Tibial nerve (tissue), 4 donors: ENCODE measurements at regions not wholly inside any gene's neighbourhood (a gene's known extent, or its start where the extent isn't known, plus 50 kb on each side); places are given as distances from the start of the nearest gene placed in this dataset.
A peak's percentile ranks its signal among the peaks of the same experiment; 100 is the strongest.

Experiments
- DNase-seq, 2 donors: peaks; one replicate each; pipeline ENCODE4 v3.0.0-alpha.2; 2019; ENCODE audit warnings: low spot score in 2 of 2
- H3K27ac ChIP-seq, 4 donors: fragments of 200-600 bp; sonication (generic) in 3 of 4; one replicate each; pipeline ENCODE4 v1.5.1; 2017 to 2019; ENCODE audit warnings: mild to moderate bottlenecking in 1 of 4
- H3K27me3 ChIP-seq, 2 donors: fragments of 200-600 bp; sonication (generic) in 1 of 2; one replicate each; pipeline versions ENCODE4 v1.5.1 to v1.6.0; 2017 to 2019
- H3K36me3 ChIP-seq, 3 donors: fragments of 200-600 bp; sonication (generic); one replicate each; pipeline ENCODE4 v1.5.1; 2018 to 2019
- H3K4me1 ChIP-seq, 4 donors: fragments of 200-600 bp; sonication (generic) in 3 of 4; one replicate each; pipeline ENCODE4 v1.5.1; 2017 to 2019
- H3K4me3 ChIP-seq, 4 donors: fragments of 200-600 bp; sonication (generic) in 3 of 4; one replicate each; pipeline ENCODE4 v1.5.1; 2017 to 2019; ENCODE audit warnings: mild to moderate bottlenecking in 1 of 4, moderate library complexity in 1 of 4
- H3K9me3 ChIP-seq, 4 donors: fragments of 200-600 bp; sonication (generic) in 3 of 4; one replicate each; pipeline ENCODE4 v1.5.1; 2017 to 2019
- EP300 ChIP-seq, 2 donors: sonication (generic); formaldehyde crosslinking; IDR thresholded peaks; one replicate each; pipeline ENCODE4 v1.6.1; 2017; ENCODE audit warnings: antibody characterized with exemption in 2 of 2, mild to moderate bottlenecking in 1 of 2
- POLR2A ChIP-seq, 2 donors: fragments of 450-650 bp; IDR thresholded peaks; one replicate each; pipeline ENCODE4 v1.6.1; 2017; ENCODE audit warnings: antibody characterized with exemption in 2 of 2, mild to moderate bottlenecking in 2 of 2, moderate library complexity in 2 of 2
- WGBS, 2 donors: methylation state at CpG; one replicate each; pipeline ENCODE4 v1.1.5; 2018; 5-methylcytosine and 5-hydroxymethylcytosine counted together
- TF ChIP-seq, protein P1 (sequence below), 5 experiments: fragments of 200-600 bp in 3 of 5; fragments of 450-650 bp in 2 of 5; sonication (generic) in 3 of 5; IDR thresholded peaks; one replicate each; pipeline ENCODE4 v1.5.1; 2016 to 2019; ENCODE audit warnings: antibody characterized with exemption in 5 of 5, mild to moderate bottlenecking in 3 of 5, moderate library complexity in 2 of 5

DNA sequence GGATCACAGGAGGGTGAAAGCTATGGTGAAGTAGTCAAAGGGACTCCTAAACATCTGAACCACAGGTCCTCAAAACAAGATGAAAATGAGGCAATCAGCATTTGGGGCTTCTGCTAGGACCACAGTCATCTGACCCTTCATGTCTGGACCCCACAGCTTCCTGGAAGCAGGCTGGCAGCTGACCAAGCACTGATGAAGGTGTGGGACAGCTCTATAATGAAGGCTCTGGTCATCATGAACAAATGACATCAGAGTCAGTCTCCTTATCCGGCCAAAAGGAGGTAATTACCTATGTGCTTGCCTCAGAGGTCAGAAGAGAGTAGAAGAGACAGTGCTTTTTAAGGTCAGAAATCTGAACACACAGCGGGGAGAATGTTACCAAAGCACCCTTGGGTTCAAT is 101.2 kb upstream of the GNAO1 start:
- Histone ChIP-seq H3K27ac (peak overlapping the region in 1 of 4 donors; percentile 36), H3K9me3 (no peaks in the 10 kb centered on the region), H3K27me3 (no peaks in the 10 kb centered on the region), H3K4me1 (no peaks in the 10 kb centered on the region), H3K36me3 (no peaks in the 10 kb centered on the region), H3K4me3 (no peak overlapping the region)
- WGBS, 2 donors: 66 to 83% methylated on average over 2 of the region's 2 CpGs
- no peak for DNase-seq
- TF ChIP-seq, protein P1, sequence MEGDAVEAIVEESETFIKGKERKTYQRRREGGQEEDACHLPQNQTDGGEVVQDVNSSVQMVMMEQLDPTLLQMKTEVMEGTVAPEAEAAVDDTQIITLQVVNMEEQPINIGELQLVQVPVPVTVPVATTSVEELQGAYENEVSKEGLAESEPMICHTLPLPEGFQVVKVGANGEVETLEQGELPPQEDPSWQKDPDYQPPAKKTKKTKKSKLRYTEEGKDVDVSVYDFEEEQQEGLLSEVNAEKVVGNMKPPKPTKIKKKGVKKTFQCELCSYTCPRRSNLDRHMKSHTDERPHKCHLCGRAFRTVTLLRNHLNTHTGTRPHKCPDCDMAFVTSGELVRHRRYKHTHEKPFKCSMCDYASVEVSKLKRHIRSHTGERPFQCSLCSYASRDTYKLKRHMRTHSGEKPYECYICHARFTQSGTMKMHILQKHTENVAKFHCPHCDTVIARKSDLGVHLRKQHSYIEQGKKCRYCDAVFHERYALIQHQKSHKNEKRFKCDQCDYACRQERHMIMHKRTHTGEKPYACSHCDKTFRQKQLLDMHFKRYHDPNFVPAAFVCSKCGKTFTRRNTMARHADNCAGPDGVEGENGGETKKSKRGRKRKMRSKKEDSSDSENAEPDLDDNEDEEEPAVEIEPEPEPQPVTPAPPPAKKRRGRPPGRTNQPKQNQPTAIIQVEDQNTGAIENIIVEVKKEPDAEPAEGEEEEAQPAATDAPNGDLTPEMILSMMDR (IDR thresholded peaks at IDR 0.05): no peak
- no peak for TF ChIP-seq EP300 (IDR thresholded peaks at IDR 0.05)
- no peak for TF ChIP-seq POLR2A (IDR thresholded peaks at IDR 0.05)

DNA sequence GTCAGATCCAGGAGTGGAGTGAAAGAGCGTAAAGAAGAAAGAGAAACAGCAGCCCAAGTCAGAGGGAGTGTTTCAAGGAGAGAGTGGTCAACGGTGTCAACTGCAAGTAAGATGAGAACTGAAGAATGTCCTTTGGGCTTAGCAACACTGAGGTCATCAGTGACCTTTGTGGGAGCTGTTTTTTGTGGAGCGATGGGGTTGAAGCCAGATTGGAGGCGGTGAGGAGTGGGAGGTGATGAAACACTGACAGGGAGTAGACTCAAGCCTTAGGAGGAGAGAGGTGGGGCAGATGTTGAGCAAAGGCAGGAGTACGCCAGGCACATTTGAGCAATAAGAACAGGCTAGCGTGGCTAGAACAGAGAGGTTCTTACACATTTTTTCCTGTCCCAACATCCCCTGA is 103.7 kb upstream of the GNAO1 start:
- TF ChIP-seq EP300 (IDR thresholded peaks at IDR 0.05) (no peak), POLR2A (IDR thresholded peaks at IDR 0.05) (no peak)
- TF ChIP-seq, protein P1 (IDR thresholded peaks at IDR 0.05): no peak
- H3K4me3 ChIP-seq: no peak overlapping the region
- no peaks in the 10 kb centered on the region for H3K9me3 ChIP-seq
- no peak overlapping the region for H3K27ac ChIP-seq
- H3K36me3 ChIP-seq: no peaks in the 10 kb centered on the region
- WGBS, 2 donors: 63 to 69% methylated on average over 6 of the region's 6 CpGs
- no peaks in the 10 kb centered on the region for H3K4me1 ChIP-seq
- H3K27me3 ChIP-seq: no peaks in the 10 kb centered on the region
- peak in 1 of 2 donors; percentile 10 for DNase-seq

DNA sequence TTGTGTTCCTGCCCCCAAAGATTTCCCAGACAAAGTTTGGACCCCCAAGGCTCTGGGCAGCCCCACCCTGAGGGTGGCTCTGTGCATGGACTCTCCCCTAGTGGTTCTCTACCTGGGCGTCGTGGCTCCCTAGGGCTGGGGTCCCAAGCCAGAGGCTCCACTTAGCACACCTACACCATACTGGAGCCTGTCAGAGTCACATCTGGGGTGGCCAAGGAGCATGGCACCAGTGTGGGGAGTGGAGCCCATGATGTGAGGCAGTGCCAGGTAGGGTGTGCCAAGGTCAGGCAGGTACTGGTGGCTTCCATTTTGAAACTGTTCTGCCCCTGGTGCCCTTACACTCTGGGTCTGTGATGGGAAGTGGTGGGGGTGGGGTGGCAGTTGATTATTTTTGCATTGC is 109.9 kb upstream of the GNAO1 start:
- TF ChIP-seq EP300 (IDR thresholded peaks at IDR 0.05) (no peak), POLR2A (IDR thresholded peaks at IDR 0.05) (no peak)
- WGBS, 2 donors: 100% methylated on average over 2 of the region's 2 CpGs; no CpG with 5 or more reads in 1 of the 2 donors
- DNase-seq: no peak
- Histone ChIP-seq H3K36me3 (no peaks in the 10 kb centered on the region), H3K4me3 (no peak overlapping the region), H3K27ac (no peak overlapping the region), H3K9me3 (no peaks in the 10 kb centered on the region), H3K4me1 (no peaks in the 10 kb centered on the region), H3K27me3 (no peaks in the 10 kb centered on the region)

DNA sequence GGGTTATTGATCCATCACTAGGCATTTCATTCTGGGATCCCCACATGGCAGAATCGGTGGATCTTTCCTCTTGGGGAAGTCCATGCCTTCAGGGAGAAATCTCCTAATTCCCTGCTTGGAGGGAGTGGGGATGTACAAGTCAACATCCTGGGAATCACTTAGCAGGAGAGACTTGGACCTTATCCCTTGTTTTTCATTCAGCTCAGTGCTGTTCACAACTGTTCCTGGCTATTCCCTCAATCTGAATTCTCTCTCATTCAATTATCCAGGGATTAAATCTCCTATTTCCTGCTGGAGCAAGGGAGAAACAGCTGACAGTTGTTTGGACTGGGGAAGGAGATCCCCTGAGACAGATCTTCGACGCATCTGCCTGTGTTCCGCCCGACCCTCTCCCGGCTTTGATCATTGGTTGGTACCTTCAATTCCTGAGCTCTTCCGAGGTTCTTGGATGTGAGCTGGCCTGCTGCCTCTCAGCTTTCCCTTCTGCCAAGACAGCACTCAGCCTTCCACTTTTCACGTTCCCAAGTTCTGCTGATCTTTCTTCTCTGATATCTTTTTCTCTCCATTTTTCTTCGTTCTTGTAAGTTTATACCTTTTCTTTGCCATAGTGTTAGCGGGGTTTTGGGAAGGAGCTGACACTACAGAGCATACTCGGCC is 115.4 kb upstream of the GNAO1 start:
- Histone ChIP-seq H3K27me3 (no peaks in the 10 kb centered on the region), H3K9me3 (no peaks in the 10 kb centered on the region), H3K4me1 (no peaks in the 10 kb centered on the region), H3K27ac (no peak overlapping the region), H3K4me3 (no peak overlapping the region), H3K36me3 (no peaks in the 10 kb centered on the region)
- TF ChIP-seq POLR2A (IDR thresholded peaks at IDR 0.05): no peak
- TF ChIP-seq, protein P1 (IDR thresholded peaks at IDR 0.05): no peak
- no peak for TF ChIP-seq EP300 (IDR thresholded peaks at IDR 0.05)
- WGBS, 2 donors: 67 to 75% methylated on average over 11 of the region's 11 CpGs
- no peak for DNase-seq

DNA sequence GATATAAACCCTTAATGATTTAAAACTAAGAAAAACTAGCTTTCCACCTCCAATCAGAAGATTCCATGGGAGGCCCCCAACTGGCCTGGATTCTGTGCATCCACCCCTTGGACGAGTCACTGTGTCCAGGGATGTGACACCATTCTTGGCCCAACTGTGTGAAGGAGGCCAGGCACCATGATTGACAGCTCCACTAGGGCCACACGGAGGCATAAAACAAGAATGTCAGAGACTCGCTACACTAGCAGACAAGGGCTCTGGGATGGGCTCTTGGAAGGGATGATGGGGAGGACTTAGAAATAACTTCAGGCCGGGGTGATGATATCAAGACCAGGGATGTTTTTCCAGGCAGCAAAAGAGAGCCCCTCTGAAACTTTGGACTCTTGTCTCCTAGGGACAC is 117.8 kb upstream of the GNAO1 start:
- Histone ChIP-seq H3K27ac (no peak overlapping the region), H3K9me3 (no peaks in the 10 kb centered on the region), H3K4me3 (no peak overlapping the region), H3K4me1 (no peaks in the 10 kb centered on the region), H3K36me3 (no peaks in the 10 kb centered on the region), H3K27me3 (no peaks in the 10 kb centered on the region)
- TF ChIP-seq, protein P1 (IDR thresholded peaks at IDR 0.05): no peak
- no peak for TF ChIP-seq POLR2A (IDR thresholded peaks at IDR 0.05)
- no peak for TF ChIP-seq EP300 (IDR thresholded peaks at IDR 0.05)
- WGBS, 2 donors: 70 to 74% methylated on average over 4 of the region's 4 CpGs
- DNase-seq: no peak
